ENCODE measurements at regions not wholly inside any gene's neighbourhood (a gene's known extent, or its start where the extent isn't known, plus 50 kb on each side); places are given as distances from the start of the nearest gene placed in this dataset.
"Not testable (repeated sequence)": the region's sequence is repeated elsewhere in the genome, so short reads cannot be mapped to it uniquely, and the experiment has no call there.

DNA sequence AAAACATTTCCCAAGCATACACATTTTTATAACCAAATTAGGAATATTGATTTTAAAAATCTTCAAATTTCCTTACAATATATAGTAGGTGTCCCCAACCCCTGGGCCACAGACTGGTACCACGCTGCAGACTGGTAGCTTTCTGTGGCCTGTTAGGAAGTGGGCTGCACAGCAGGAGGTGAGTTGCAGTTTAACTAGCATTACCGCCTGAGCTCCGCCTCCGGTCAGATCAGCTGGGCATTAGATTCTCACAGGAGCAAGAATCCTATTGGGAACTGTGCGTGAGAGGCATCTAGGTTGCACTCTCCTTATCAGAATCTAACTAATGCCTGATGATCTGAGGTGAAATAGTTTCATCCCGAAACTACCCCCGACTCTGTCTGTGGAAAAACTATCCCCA, 62.1 kb downstream of the ZWINT start:
- no peak for DNase-seq

- no peak for DNase-seq
Measured at GRCh38 chr10:56296618-56297017, 64.4 kb downstream of the ZWINT start.

DNA sequence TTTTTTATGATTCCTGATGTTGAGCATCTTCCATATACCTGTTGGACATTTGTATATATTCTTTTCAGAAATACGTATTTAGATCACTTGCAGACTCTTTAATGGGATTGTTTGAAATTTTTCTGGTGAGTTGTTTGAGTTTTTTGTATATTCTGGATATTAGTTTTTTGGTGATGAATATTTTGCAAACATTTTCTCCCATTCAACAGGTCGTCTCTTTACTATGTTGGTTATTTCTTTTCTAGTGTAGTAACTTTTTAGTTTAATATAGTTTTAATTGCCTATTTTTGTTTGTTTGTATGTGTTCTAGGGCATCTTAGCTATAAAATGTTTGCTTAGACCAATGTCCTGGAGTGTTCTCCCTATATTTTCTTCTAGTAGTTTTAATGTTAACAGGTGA, 72.7 kb downstream of the ZWINT start:
- DNase-seq, result no peak

GRCh38 chr10:56286096-56286495, 75.0 kb downstream of the ZWINT start:
- DNase-seq, result no peak

GRCh38 chr10:56279270-56279669, 81.8 kb downstream of the ZWINT start:
- DNase-seq, result no peak

DNA sequence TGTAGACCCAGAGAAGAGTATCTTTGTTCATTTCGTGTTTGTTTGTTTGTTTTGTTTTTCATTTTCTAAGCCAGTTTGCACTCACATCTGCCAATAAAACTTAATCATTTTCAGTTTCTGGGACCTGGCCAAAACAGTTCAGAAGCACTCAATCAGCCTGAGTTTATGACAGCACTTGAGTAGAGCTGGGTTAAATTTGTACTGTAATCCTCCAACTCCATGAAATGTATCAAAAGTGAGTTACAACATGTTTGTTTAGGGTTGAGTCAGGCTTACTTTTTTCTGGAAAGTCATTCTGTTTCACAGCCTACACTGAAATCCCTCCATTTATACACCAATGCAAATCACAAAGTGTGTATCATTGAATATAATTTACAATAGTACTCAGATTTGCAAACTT, 91.9 kb downstream of the ZWINT start:
- DNase-seq, result no peak

- DNase-seq, result no peak
Measured at GRCh38 chr10:56266120-56266519, 94.9 kb downstream of the ZWINT start.

DNA sequence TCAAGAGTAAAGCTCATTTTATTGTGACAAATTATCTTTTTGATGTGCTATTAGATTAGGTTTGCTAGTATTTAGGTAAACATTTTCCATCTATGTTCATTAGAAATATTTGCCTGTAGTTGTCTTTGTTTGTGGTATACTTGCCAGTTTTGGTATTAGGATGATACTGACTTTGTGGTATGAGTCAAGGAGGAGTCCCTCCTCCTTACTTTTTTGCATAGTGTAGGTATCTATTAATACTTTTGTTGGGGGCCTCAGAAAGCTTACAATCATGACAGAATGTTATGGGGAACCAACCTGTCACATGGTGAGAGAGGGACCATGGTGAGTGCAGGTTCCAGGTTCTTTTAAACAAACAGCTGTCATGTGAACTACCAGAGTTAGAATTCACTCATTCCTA, 102.1 kb downstream of the ZWINT start:
- no peak for DNase-seq

DNA sequence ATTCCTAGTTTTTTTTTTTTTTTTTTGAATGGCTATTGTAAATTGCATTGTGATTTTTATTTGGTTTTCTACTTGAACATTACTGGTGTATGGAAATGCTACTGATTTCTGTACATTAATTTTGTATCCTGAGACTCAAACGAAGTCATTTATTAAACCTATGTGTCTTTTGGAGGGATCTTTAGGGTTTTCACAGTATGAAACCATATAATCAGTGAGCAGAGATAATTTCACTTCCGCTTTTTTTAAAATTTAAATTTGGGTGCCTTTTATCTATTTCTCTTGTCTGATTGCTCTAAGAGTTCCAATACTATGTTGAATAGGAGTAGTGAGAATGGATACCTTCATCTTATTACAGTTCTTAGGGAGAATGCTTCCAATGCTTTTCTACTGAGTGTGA, 102.7 kb downstream of the ZWINT start:
- DNase-seq, result no peak

GRCh38 chr10:56255298-56255697, 105.8 kb downstream of the ZWINT start:
- DNase-seq, result no peak

DNA sequence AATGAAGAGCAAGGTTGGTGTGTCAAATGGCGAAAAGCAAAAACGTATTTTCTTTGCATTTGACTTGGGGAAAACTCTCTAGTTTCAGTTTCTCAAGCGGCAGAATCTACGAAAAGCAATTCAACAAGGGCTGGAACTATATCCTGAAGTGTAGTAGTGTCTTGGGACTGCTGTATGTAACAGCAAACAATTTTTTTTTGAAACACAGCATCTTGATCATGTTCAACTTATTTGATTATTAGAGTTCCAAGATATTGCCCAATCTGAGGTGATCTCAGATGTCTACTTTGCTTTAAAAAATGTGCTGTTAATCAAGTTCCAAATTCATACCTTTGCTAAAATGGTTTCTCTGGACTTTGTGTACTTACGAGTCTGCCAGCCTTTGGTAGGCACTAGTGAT, 120.6 kb downstream of the ZWINT start:
- no peak for DNase-seq

DNA sequence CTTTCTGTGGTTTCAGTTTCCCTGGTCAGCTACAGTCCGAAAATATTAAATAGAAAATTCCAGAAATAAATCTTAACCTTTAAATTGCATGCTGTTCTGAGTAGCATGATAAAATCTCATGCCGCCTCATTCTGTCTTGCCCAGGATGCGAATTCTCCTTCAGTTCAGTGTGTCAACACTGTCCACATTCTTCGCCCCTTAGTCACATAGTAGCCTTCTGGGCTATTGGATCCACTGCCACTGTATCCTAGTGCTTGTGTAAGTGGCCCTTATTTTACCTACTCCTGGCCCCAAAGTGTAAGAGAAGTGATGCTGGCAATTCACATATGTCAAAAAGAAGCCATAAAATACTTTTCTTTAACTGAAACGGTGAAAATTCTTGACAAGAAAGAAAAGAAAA, 129.6 kb downstream of the ZWINT start:
- DNase-seq, result no peak

DNA sequence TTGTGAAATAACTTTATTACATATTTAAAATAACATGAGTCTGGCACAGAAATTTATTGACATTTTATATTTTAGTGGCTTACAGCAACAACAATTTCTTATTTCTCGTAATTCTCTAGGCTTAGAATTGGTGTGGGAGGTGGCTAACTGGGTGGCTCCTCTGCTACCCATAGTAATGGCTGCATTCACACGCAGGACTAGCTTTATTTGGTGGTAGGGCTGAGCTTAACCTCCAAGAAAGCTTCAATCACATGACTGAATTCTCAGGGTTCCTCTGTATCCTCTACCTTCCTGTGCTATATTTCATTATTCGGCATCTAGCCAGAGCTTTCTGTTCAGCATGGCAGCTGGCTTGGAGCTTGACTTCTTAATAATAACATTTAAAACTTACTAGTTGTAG, 138.8 kb downstream of the ZWINT start:
- DNase-seq, result no peak

GRCh38 chr10:56212951-56213350, 148.1 kb downstream of the ZWINT start:
- DNase-seq, result no peak

- DNase-seq, result no peak
Measured at GRCh38 chr10:56181607-56182006, 179.5 kb downstream of the ZWINT start.

DNA sequence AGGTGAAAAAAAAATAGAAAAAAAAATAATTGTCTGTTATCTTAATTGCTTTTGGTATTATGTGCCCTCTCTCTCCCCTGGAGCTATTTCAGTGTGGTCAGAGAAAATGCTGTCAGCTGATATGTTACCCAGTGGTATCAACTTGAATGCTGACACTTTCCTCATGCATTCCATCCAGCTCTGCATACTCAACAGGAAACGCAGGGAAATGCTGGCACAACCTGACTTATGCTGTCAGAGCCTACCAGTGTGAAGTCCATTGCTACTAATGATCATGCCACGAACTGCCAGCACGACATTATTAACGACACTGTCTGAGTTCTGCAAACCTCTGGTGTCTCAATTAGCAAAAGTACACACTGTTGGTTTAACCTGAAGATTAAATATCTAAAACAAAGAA, 182.8 kb downstream of the ZWINT start:
- DNase-seq, result no peak

DNA sequence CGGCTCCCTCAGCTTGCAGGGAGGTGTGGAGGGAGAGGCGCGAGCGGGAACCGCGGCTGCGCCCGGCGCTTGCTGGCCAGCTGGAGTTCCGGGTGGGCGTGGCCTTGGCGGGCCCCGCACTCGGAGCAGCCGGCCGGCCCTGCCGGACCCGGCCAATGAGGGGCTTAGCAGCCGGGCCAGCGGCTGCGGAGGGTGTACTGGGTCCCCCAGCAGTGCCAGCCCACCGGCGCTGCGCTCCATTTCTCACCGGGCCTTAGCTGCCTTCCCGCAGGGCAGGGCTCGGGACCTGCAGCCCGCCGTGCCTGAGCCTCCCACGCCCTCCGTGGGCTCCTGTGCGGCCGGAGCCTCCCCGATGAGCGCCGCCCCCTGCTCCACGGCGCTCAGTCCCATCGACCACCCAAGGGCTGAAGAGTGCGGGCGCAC, 206.0 kb downstream of the ZWINT start:
- DNase-seq, result not testable (repeated sequence)

DNA sequence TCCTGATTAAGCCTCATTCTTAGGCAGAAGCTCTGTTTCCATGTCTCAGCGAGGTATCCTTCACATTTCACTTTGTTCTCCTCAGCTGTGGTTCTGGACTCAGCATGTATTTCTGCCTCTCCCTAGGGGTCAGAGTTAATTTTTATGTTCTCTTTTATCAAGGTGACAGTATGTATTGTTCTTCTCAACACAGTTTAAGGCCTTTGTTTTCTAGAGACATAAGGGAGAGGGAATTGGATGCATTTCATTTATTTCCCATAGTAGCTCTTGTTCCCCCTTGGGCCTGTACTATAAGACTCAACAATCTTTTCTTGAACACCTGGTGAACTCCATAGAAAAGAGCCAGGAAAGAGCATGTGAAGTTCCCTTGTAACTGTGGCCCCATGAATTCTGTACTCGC, 214.3 kb downstream of the ZWINT start:
- no peak for DNase-seq

- DNase-seq, result no peak
Measured at GRCh38 chr10:56142092-56142728, 218.8 kb downstream of the ZWINT start.

DNA sequence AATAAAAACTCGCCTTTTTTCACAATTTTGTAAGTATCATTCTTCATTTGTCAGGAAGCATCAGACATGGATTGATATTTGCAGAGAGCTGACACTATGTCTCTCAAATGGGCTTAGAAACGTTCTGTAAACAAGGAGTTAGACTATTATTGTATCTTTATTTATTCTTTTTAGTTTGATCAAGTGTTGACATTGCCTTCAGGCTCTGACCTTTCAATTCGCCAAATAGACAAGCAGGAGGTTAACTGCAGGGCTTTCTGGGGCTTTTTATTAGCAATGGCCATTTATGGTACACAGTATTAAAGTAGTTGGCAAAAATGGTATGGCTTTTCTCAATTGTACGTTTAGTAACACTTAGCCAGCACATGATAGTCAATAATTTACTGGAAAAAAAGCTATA, 221.7 kb downstream of the ZWINT start:
- no peak for DNase-seq

DNA sequence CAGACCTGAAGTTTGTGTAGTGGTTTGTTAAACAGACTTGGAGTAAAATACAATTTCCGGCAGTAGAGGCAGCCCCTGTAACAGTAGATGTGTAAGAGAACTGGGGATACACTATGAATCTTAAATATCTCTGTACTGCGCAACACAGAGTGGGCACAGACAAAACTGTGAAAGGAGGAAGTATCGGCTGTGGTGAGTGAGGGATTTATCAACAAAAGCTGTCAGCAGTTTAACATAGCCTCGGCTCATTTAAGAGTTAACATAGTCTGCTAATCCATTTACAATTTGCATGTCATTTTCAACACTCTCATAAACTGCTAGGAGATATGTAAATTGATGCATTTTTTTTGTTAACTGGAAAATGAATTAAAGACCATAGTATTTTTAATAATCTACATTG, 225.2 kb downstream of the ZWINT start:
- no peak for DNase-seq

GRCh38 chr10:56123247-56123646, 237.8 kb downstream of the ZWINT start:
- DNase-seq, result no peak

DNA sequence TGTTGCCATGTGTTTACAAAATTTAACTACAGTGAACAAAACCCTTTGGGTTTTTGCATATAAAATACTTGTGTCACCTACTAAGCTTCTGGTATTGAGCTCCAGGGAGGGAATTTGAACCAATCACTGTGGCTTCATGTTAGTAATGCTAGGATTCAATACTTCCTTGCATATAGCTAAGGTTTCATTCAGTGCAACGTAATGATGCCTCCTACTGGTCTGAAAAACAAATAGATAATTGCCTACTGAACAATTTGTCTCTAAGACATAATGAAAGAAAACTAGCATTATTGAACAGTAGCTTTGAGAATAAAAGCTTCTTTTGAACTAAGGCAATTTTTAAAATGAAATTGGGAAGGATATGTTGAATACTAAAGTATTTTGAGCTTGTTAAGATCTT, 244.4 kb downstream of the ZWINT start:
- no peak for DNase-seq

DNA sequence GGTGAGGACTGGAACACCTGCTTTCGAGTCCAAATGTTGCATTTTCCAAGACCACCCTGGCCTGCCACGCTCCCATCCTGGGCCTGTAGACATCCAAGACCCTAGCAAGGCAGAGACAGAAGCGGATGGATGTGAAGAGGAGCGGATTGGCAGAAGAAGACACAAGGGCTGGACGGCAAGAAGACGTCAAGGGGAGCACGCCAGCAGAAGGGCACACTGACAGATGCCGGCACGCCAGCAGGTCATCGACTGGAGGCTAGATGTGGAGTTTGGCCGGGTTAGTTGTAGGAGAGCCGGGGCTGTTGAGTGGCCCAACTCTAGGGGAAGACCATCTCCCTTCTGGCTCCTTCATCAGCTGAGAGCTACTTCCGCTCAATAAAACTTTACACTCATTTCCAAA, 251.6 kb downstream of the ZWINT start:
- no peak for DNase-seq

- DNase-seq, result no peak
Measured at GRCh38 chr10:56104923-56105322, 256.1 kb downstream of the ZWINT start.

- no peak for DNase-seq
Measured at GRCh38 chr10:56104487-56104886, 256.6 kb downstream of the ZWINT start.

Data from KG1 (cell line).